ENCODE measurements at regions not wholly inside any gene's neighbourhood (a gene's known extent, or its start where the extent isn't known, plus 50 kb on each side); places are given as distances from the start of the nearest gene placed in this dataset.
A peak's percentile ranks its signal among the peaks of the same experiment; 100 is the strongest.

GRCh38 chr22:23458663-23459541, 121.2 kb downstream of the IGLL1 start (continued):
- TF ChIP-seq ZBTB7A (CRISPR knock-in tag; IDR thresholded peaks at IDR 0.05) (0 out of 2 replicates have a peak, but pooled peaks have one; percentile 6), XRCC5 (optimal IDR thresholded peaks at IDR 0.05; ENCODE audit: low read length) (no peak), KDM3A (CRISPR knock-in tag; IDR thresholded peaks at IDR 0.05; ENCODE audit: low read depth) (no peak; the same call in 1 of the 2 replicates), SOX5 (CRISPR knock-in tag; IDR thresholded peaks at IDR 0.05; ENCODE audit: borderline replicate concordance) (no peak), SALL1 (CRISPR knock-in tag; IDR thresholded peaks at IDR 0.05) (0 out of 2 replicates have a peak, but pooled peaks have one; percentile 8), ZFYVE20 (CRISPR knock-in tag; IDR thresholded peaks at IDR 0.05; ENCODE audit: borderline replicate concordance, low read depth) (0 out of 2 replicates have a peak, but pooled peaks have one; percentile 56), SIN3B (IDR thresholded peaks at IDR 0.05; ENCODE audit: low read length) (no peak), CENPX (CRISPR knock-in tag; IDR thresholded peaks at IDR 0.05) (no peak), PHF5A (CRISPR knock-in tag; IDR thresholded peaks at IDR 0.05; ENCODE audit: low read depth, unreplicated experiment) (no peak), ZFP41 (CRISPR knock-in tag; IDR thresholded peaks at IDR 0.05; ENCODE audit: borderline replicate concordance) (no peak), BATF2 (CRISPR knock-in tag; IDR thresholded peaks at IDR 0.05) (no peak), MYC (CRISPR knock-in tag; IDR thresholded peaks at IDR 0.05; ENCODE audit: borderline replicate concordance) (0 out of 2 replicates have a peak, but pooled peaks have one; percentile 57), HIVEP1 (CRISPR knock-in tag; IDR thresholded peaks at IDR 0.05) (no peak), MIER3 (CRISPR knock-in tag; IDR thresholded peaks at IDR 0.05; ENCODE audit: borderline replicate concordance) (no peak), NCOA1 (CRISPR knock-in tag; IDR thresholded peaks at IDR 0.05) (no peak), ZBTB8A (CRISPR knock-in tag; IDR thresholded peaks at IDR 0.05; ENCODE audit: borderline replicate concordance, low read depth) (no peak), RARA (CRISPR knock-in tag; IDR thresholded peaks at IDR 0.05) (no peak), ARNT (IDR thresholded peaks at IDR 0.05) (no peak), RCOR2 (CRISPR knock-in tag; IDR thresholded peaks at IDR 0.05) (no peak), KAT8 (CRISPR knock-in tag; IDR thresholded peaks at IDR 0.05) (no peak), ZNF34 (CRISPR knock-in tag; IDR thresholded peaks at IDR 0.05; ENCODE audit: borderline replicate concordance) (no peak), ZMAT3 (CRISPR knock-in tag; conservative IDR thresholded peaks at IDR 0.05) (peak; percentile 60; the same call in 1 of the 2 replicates), AGO1 (IDR thresholded peaks at IDR 0.05; ENCODE audit: low read depth, low read length, poor library complexity, severe bottlenecking) (no peak), ZNF281 (CRISPR knock-in tag; IDR thresholded peaks at IDR 0.05; ENCODE audit: borderline replicate concordance) (no peak)
- TF ChIP-seq, protein P1, sequence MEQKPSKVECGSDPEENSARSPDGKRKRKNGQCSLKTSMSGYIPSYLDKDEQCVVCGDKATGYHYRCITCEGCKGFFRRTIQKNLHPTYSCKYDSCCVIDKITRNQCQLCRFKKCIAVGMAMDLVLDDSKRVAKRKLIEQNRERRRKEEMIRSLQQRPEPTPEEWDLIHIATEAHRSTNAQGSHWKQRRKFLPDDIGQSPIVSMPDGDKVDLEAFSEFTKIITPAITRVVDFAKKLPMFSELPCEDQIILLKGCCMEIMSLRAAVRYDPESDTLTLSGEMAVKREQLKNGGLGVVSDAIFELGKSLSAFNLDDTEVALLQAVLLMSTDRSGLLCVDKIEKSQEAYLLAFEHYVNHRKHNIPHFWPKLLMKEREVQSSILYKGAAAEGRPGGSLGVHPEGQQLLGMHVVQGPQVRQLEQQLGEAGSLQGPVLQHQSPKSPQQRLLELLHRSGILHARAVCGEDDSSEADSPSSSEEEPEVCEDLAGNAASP (CRISPR knock-in tag; IDR thresholded peaks at IDR 0.05; ENCODE audit: borderline replicate concordance), result no peak
- TF ChIP-seq, protein P2, sequence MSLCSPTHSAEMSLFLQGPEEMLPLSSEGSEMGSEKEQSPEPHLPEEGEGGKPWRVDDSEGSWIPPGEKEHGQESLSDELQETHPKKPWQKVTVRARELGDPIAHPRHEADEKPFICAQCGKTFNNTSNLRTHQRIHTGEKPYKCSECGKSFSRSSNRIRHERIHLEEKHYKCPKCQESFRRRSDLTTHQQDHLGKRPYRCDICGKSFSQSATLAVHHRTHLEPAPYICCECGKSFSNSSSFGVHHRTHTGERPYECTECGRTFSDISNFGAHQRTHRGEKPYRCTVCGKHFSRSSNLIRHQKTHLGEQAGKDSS (CRISPR knock-in tag; IDR thresholded peaks at IDR 0.05; ENCODE audit: borderline replicate concordance, low read depth), result no peak
